OCI-LY1 (cell line): ENCODE measurements at regions not wholly inside any gene's neighbourhood (a gene's known extent, or its start where the extent isn't known, plus 50 kb on each side); places are given as distances from the start of the nearest gene placed in this dataset.

Experiments
- EZH2 ChIP-seq: fragments of 200-600 bp; sonication (generic), shearing (Covaris generic); IDR thresholded peaks from 2 replicates; pipeline ENCODE4 v1.8.0; 2017; ENCODE audit warnings: borderline replicate concordance, mixed run types, mild to moderate bottlenecking, antibody characterized with exemption, low read length, moderate library complexity, mixed read lengths
- TF ChIP-seq, protein P1 (sequence below): fragments of 200-600 bp; sonication (generic), shearing (Covaris generic); IDR thresholded peaks from 2 replicates; pipeline ENCODE4 v1.5.1; 2017; ENCODE audit warnings: mild to moderate bottlenecking, antibody characterized with exemption, low read length, moderate library complexity, mixed read lengths

DNA sequence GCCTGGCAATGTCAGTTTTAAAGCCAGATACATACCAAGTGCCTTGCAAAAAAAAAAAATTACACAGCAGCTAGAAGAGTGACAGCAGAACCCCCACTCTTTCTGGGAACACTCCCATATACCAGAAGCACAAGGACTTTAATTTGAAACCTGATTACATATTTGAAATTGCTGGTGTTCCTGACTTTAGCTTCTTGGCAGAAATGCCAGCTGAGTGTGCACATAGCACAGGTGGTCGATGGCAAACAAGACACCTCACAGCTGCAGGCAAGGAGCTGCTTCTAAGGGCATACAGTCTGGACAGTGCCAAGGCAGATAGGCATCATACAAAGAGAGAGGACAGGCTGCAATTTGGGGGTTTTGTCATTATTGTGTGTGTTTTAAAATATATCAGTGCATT is 150.7 kb upstream of the SGK1 start:
- TF ChIP-seq, protein P1, sequence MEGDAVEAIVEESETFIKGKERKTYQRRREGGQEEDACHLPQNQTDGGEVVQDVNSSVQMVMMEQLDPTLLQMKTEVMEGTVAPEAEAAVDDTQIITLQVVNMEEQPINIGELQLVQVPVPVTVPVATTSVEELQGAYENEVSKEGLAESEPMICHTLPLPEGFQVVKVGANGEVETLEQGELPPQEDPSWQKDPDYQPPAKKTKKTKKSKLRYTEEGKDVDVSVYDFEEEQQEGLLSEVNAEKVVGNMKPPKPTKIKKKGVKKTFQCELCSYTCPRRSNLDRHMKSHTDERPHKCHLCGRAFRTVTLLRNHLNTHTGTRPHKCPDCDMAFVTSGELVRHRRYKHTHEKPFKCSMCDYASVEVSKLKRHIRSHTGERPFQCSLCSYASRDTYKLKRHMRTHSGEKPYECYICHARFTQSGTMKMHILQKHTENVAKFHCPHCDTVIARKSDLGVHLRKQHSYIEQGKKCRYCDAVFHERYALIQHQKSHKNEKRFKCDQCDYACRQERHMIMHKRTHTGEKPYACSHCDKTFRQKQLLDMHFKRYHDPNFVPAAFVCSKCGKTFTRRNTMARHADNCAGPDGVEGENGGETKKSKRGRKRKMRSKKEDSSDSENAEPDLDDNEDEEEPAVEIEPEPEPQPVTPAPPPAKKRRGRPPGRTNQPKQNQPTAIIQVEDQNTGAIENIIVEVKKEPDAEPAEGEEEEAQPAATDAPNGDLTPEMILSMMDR = no peak
- TF ChIP-seq EZH2 = no peak
